SIG-M5 treated with dmso at 0.1 percent for 504 hours (cell line): ENCODE measurements at regions not wholly inside any gene's neighbourhood (a gene's known extent, or its start where the extent isn't known, plus 50 kb on each side); places are given as distances from the start of the nearest gene placed in this dataset.

Experiments used
- DNase-seq: peaks from one replicate; lab custom pipeline; 2025; ENCODE audit not compliant: unreplicated experiment; lab: John Stamatoyannopoulos, UW

- DNase-seq: no peak
These were observed 188.3 kb downstream of the OGFRL1 start for GRCh38 chr6:71476872-71477271.

DNA sequence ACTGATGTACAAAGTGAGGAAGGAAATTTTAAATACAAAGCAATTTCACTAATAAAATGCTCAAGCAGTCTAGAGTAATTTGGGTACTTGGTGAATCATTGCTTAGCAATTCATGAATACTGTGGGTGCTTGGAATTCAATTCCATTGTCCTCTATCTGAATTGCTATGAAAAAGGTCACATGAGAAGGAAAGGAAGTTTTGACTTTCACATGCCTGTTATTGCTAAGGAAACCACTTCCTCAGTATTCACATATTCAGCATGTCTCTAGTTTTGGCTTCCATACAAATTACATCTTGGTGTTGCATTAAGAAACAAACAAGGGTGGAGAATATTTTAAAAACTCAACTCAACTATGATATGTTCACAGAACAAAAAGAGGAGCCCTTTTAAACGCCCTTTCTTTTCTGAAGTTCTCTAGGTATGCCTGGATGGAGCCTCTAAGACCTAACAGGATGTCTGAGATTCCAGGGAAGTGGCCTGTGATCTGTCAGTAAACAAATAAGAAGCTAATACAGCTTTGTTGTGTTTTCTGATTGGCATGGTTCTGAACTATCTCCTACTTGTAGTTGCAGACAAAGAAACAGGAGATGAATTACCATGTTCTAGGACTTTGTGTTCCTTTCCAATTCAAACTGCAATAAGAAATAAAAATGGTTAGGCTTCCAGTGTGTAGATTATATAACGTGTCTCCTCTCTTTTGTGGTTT is 190.4 kb downstream of the OGFRL1 start:
- DNase-seq: no peak

GRCh38 chr6:71480577-71480976 is 192.0 kb downstream of the OGFRL1 start:
- DNase-seq: no peak

- no peak for DNase-seq
These were observed 192.4 kb downstream of the OGFRL1 start for GRCh38 chr6:71481011-71481410.

- DNase-seq: no peak
These were observed 193.2 kb downstream of the OGFRL1 start for GRCh38 chr6:71481801-71482200.

GRCh38 chr6:71482742-71483141 is 194.1 kb downstream of the OGFRL1 start:
- DNase-seq: no peak

- no peak for DNase-seq
These were observed 197.8 kb downstream of the OGFRL1 start for GRCh38 chr6:71486461-71486860.

GRCh38 chr6:71488186-71488585 is 199.6 kb downstream of the OGFRL1 start:
- DNase-seq: no peak

GRCh38 chr6:71489736-71490135 is 201.1 kb downstream of the OGFRL1 start:
- DNase-seq: no peak

DNA sequence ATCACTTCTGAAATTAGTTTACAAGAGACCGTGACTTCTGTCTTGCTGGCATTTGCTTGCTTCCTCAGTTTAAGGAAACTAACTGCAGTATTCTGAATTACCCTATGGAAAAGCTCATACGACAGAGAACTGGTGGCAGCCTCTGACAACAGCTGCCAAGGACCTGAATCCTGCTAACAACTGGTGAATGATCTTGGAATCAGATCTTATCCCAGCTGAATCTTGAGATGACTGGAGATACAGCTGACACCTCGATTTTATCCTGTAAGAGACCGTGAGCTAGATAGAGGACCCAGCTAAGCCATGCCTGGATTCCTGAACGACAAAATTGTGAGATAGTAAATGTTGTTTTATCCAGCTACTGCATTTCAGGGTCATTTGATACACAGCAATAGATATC is 202.3 kb downstream of the OGFRL1 start:
- DNase-seq: no peak

DNA sequence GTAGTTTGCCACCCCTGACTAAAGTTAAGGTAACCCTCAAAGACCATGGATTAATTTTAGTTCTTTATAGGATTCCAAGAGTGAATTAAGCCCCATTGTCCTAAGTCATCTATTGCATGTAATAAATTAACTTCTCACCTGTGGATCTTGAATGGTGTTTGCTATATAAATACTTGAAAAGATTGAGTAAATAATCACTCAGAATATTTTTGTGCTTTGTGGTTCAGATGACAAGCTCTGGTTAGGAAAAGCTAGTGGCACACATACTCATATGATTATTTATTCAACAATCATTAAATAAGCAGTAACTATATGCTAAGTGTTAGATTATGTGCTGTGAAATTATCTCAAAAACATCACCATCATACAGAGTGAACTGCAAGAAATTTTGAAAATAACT is 203.2 kb downstream of the OGFRL1 start:
- DNase-seq: no peak

DNA sequence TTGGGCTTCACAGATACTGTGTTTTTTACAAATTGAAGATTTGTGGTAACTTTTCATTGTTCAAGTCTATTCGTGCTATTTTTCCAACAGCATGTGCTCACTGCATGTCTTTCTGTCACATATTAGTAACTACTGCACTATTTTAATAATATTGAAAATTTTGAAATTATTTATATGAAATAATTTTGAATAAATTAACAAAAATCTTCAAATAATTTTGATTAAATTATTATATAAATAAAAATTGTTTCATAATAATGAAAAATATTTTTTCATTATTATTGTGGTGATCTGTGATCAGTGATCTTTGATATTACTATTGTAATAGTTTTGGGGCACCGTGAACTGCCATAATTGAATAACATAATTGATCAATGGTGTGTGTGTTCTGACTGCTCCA is 204.1 kb downstream of the OGFRL1 start:
- DNase-seq: no peak

DNA sequence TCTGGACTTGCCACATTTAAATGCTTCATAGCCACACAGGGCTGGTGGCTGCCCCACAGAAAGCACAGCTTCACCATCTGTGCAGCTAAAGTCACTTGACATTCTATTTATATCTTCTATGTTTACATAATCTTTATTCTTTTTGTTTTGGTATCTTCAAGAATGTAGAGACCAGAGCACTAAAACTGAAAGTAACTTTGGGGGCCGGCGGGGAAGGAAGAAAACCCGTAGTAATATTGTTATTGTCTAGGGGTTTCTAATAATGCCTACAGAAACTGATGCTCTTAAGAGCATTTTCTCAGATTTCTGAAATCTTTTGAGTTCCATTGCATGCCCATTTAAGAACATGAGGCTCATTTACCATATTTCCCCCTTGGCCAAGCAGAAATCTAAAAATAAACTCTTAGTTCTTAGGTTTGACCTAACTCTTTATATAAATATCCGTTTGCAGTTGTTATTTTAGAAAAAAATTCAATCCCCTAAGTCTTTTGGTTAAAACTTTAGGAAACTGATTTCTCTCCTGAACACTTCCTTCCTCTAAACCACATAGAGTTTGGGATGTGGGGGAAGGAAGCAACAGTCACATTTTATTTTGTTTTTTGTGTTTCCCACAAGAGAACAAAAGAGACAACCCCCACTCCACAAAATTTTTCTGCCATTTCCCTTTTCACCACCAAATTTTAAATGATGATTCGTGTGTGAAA is 207.6 kb downstream of the OGFRL1 start:
- no peak for DNase-seq

GRCh38 chr6:71496722-71497033 is 208.1 kb downstream of the OGFRL1 start:
- DNase-seq: no peak

GRCh38 chr6:71498638-71499037 is 210.0 kb downstream of the OGFRL1 start:
- DNase-seq: no peak

- no peak for DNase-seq
These were observed 211.1 kb downstream of the OGFRL1 start for GRCh38 chr6:71499667-71500066.

- no peak for DNase-seq
These were observed 213.6 kb downstream of the OGFRL1 start for GRCh38 chr6:71502168-71502567.

GRCh38 chr6:71502956-71503355 is 214.3 kb downstream of the OGFRL1 start:
- no peak for DNase-seq

DNA sequence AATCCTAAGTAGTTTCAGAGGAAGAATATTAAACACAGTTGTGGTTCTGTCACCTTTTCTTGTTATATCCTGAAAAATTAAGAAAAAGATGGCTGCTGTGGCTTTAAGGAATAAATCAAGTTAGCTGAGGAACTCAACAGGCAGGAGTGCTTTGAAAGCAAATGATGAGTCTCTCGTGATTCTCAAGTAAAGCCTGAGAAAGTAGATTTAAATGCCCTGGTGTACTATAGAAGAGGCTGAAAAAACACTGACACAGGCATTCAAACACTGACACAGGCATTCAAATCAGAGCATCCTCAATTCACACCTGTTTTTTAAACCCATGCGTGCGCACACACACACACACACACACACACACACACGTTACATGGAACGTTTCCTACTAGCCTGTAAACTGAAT is 218.6 kb downstream of the OGFRL1 start:
- DNase-seq: no peak

- no peak for DNase-seq
These were observed 220.8 kb downstream of the OGFRL1 start for GRCh38 chr6:71509191-71510005.

DNA sequence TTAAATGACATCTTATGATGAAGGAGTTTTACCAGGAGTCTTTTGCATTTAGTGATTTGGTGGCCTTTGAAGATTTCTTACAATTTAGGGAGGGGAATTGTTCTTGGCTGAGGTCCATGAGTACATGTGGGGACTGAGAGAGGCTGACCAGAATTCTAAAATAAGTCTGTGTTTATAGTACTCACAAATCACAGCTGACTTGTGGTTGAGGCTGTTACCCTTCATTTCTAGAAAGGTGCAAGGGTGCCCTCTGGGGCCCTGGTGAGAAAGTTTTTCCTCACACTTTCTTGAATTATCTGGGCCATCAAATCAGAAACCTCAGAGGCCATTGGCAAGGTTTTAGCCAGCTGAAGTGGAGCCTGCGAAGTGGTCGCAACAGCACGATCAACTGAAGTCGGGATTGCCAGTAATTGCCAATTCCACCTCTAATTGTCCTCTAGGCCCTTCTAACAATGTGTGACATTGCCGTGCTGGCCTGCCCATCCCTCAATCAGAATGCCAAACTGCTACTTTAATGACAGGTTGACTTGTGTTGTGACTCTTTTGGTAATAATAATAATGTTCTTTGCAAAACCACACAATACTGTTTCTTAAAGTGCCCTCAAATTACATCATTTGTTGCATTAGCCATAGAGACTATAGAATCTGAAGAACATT is 221.6 kb downstream of the OGFRL1 start:
- DNase-seq: no peak

GRCh38 chr6:71510856-71511255 is 222.2 kb downstream of the OGFRL1 start:
- no peak for DNase-seq
